Testis (tissue), 2 donors: ENCODE measurements at regions not wholly inside any gene's neighbourhood (a gene's known extent, or its start where the extent isn't known, plus 50 kb on each side); places are given as distances from the start of the nearest gene placed in this dataset.

ENCODE experiments used
- POLR2A ChIP-seq: fragments of 450-650 bp; IDR thresholded peaks from one replicate; pipeline ENCODE4 v1.6.1; 2017; ENCODE audit warnings: antibody characterized with exemption, mild to moderate bottlenecking, moderate library complexity
- TF ChIP-seq, protein P1 (sequence below), 3 experiments: fragments of 450-650 bp in 2 of 3; fragments of 200-600 bp in 1 of 3; sonication (generic) in 1 of 3; IDR thresholded peaks; one replicate each; pipeline ENCODE4 v1.5.1; 2016 to 2019; ENCODE audit warnings: antibody characterized with exemption in 3 of 3, mild to moderate bottlenecking in 2 of 3, moderate library complexity in 1 of 3

- TF ChIP-seq POLR2A = no peak
- TF ChIP-seq, protein P1, sequence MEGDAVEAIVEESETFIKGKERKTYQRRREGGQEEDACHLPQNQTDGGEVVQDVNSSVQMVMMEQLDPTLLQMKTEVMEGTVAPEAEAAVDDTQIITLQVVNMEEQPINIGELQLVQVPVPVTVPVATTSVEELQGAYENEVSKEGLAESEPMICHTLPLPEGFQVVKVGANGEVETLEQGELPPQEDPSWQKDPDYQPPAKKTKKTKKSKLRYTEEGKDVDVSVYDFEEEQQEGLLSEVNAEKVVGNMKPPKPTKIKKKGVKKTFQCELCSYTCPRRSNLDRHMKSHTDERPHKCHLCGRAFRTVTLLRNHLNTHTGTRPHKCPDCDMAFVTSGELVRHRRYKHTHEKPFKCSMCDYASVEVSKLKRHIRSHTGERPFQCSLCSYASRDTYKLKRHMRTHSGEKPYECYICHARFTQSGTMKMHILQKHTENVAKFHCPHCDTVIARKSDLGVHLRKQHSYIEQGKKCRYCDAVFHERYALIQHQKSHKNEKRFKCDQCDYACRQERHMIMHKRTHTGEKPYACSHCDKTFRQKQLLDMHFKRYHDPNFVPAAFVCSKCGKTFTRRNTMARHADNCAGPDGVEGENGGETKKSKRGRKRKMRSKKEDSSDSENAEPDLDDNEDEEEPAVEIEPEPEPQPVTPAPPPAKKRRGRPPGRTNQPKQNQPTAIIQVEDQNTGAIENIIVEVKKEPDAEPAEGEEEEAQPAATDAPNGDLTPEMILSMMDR (IDR thresholded peaks at IDR 0.05) = no peak
Observed at GRCh38 chr11:129275828-129276227, 83.7 kb upstream of the ARHGAP32 start.
